SK-N-SH (cell line): ENCODE measurements at regions not wholly inside any gene's neighbourhood (a gene's known extent, or its start where the extent isn't known, plus 50 kb on each side); places are given as distances from the start of the nearest gene placed in this dataset.

ENCODE experiments used
- CTCF ChIA-PET: fragments of 300-600, 350-600 bp; formaldehyde crosslinking; extraction: SDS; loops from one replicate; lab custom pipeline; 2021; lab: Yijun Ruan, JAX
- POLR2A ChIA-PET: fragments of 350-600 bp; sonication (Branson Sonifier 250); formaldehyde crosslinking; extraction: SDS; loops from one replicate; lab custom pipeline; 2020; ENCODE audit warnings: antibody characterized with exemption, inconsistent platforms; lab: Yijun Ruan, JAX
- DNase-seq: peaks from one replicate; pipeline ENCODE4 v3.0.0; 2012
- H2AFZ ChIP-seq: fragments of 200-600 bp; sonication (generic); 2 replicates; pipeline ENCODE4 v1.8.1; 2016; ENCODE audit warnings: antibody characterized with exemption, mild to moderate bottlenecking, low read depth
- H3F3A ChIP-seq: fragments of 200-600 bp; sonication (generic); replicated peaks from 2 replicates; pipeline ENCODE3; 2016; ENCODE audit warnings: antibody characterized with exemption, mild to moderate bottlenecking; ENCODE audit not compliant: insufficient read depth
- H3K27ac ChIP-seq, 2 experiments: fragments of 200-500 bp in 1 of 2; fragments of 200-600 bp in 1 of 2; sonication (Bioruptor generic) in 1 of 2; sonication (generic), shearing (Covaris generic) in 1 of 2; 2 replicates each; pipeline versions ENCODE4 v1.5.1 to v1.6.1; 2014 to 2016; ENCODE audit warnings: low read depth in 2 of 2, inconsistent platforms in 1 of 2, low read length in 1 of 2, mild to moderate bottlenecking in 1 of 2, mixed read lengths in 1 of 2
- H3K27me3 ChIP-seq: fragments of 200-600 bp; sonication (generic), shearing (Covaris generic); 2 replicates; pipeline ENCODE4 v1.6.1; 2016; ENCODE audit warnings: mixed run types; ENCODE audit not compliant: insufficient read depth
- H3K36me3 ChIP-seq, 2 experiments: fragments of 200-500 bp in 1 of 2; fragments of 200-600 bp in 1 of 2; sonication (Bioruptor generic) in 1 of 2; sonication (generic) in 1 of 2; replicated peaks in 1 of 2; 2 replicates each; pipeline versions ENCODE3 to v1.5.1; 2014 to 2016; ENCODE audit warnings: low read length in 1 of 2, mild to moderate bottlenecking in 1 of 2; ENCODE audit not compliant: insufficient read depth in 2 of 2, control insufficient read depth in 1 of 2
- H3K4me1 ChIP-seq, 2 experiments: fragments of 200-500 bp in 1 of 2; fragments of 200-600 bp in 1 of 2; sonication (Bioruptor generic) in 1 of 2; sonication (generic), shearing (Covaris generic) in 1 of 2; 2 replicates each; pipeline versions ENCODE4 v1.5.1 to v1.6.1; 2014 to 2016; ENCODE audit warnings: low read depth in 1 of 2, low read length in 1 of 2, mixed run types in 1 of 2; ENCODE audit not compliant: insufficient read depth in 2 of 2, control insufficient read depth in 1 of 2
- H3K4me2 ChIP-seq: fragments of 200-600 bp; sonication (generic), shearing (Covaris generic); 2 replicates; pipeline ENCODE4 v1.6.1; 2017; ENCODE audit warnings: mixed run types
- H3K4me3 ChIP-seq, 2 experiments: fragments of 200-500 bp in 1 of 2; fragments of 200-600 bp in 1 of 2; sonication (Bioruptor generic) in 1 of 2; sonication (generic), shearing (Covaris generic) in 1 of 2; 2 replicates each; pipeline versions ENCODE4 v1.5.1 to v1.8.1; 2014 to 2016; ENCODE audit warnings: low read depth in 2 of 2, inconsistent platforms in 1 of 2, low read length in 1 of 2, mild to moderate bottlenecking in 1 of 2, mixed read lengths in 1 of 2, moderate library complexity in 1 of 2
- H3K79me2 ChIP-seq: fragments of 200-600 bp; sonication (generic); 2 replicates; pipeline ENCODE4 v1.8.1; 2017; ENCODE audit warnings: mild to moderate bottlenecking; ENCODE audit not compliant: insufficient read depth
- H3K9ac ChIP-seq: fragments of 200-600 bp; sonication (generic); 2 replicates; pipeline ENCODE4 v1.6.1; 2017; ENCODE audit warnings: mixed run types
- H3K9me2 ChIP-seq: fragments of 200-600 bp; sonication (generic); 2 replicates; pipeline ENCODE4 v1.6.1; 2017; ENCODE audit warnings: mixed run types
- H3K9me3 ChIP-seq: fragments of 200-600 bp; sonication (generic); 2 replicates; pipeline ENCODE4 v1.6.1; 2017; ENCODE audit warnings: mixed run types, mild to moderate bottlenecking, moderate library complexity
- H4K20me1 ChIP-seq: fragments of 200-600 bp; sonication (generic); 2 replicates; pipeline ENCODE4 v1.6.1; 2017; ENCODE audit warnings: mild to moderate bottlenecking, mixed run types; ENCODE audit not compliant: insufficient read depth
- CHD2 ChIP-seq: fragments of 150-350 bp; IDR thresholded peaks from 2 replicates; pipeline ENCODE4 v1.6.1; 2018; ENCODE audit warnings: low read length; ENCODE audit not compliant: partially characterized antibody
- ELF1 ChIP-seq: IDR thresholded peaks from 2 replicates; pipeline ENCODE4 v1.4.0; 2012
- EP300 ChIP-seq, 2 experiments: IDR thresholded peaks; 2 replicates each; pipeline versions ENCODE4 v1.4.0 to v1.6.1; 2012; ENCODE audit warnings: borderline replicate concordance in 1 of 2, low read depth in 1 of 2, low read length in 1 of 2
- EZH2phosphoT487 ChIP-seq: fragments of 200-600 bp; sonication (generic); IDR thresholded peaks from 2 replicates; pipeline ENCODE4 v1.6.1; 2017; ENCODE audit warnings: low read depth, mixed run types, mild to moderate bottlenecking, antibody characterized with exemption, moderate library complexity, borderline replicate concordance
- FOXJ3 ChIP-seq: sonication (generic); formaldehyde crosslinking; IDR thresholded peaks from 2 replicates; pipeline ENCODE4 v1.5.1; 2020; ENCODE audit warnings: mild to moderate bottlenecking, missing genetic modification reagents
- FOXM1 ChIP-seq: IDR thresholded peaks from 2 replicates; pipeline ENCODE4 v1.4.0; 2012; ENCODE audit warnings: low read depth, mild to moderate bottlenecking
- GATA2 ChIP-seq: sonication (generic); formaldehyde crosslinking; IDR thresholded peaks from 2 replicates; pipeline ENCODE4 v1.5.0; 2020; ENCODE audit warnings: mild to moderate bottlenecking, missing genetic modification reagents
- JUND ChIP-seq: IDR thresholded peaks from 2 replicates; pipeline ENCODE4 v1.4.0; 2012
- MXI1 ChIP-seq: IDR thresholded peaks from 2 replicates; pipeline ENCODE4 v1.6.1; 2012; ENCODE audit warnings: mild to moderate bottlenecking, low read depth, low read length, improper control_type of control experiment
- NFIC ChIP-seq: IDR thresholded peaks from 2 replicates; pipeline ENCODE4 v1.4.0; 2012; ENCODE audit warnings: borderline replicate concordance
- NRF1 ChIP-seq: IDR thresholded peaks from 2 replicates; pipeline ENCODE4 v1.6.1; 2012; ENCODE audit warnings: low read depth, mild to moderate bottlenecking, low read length
- POLR2AphosphoS5 ChIP-seq: IDR thresholded peaks from 2 replicates; pipeline ENCODE4 v1.6.1; 2012; ENCODE audit warnings: low read depth, low read length
- RCOR1 ChIP-seq: fragments of 150-350 bp; IDR thresholded peaks from 2 replicates; pipeline ENCODE4 v1.6.1; 2017; ENCODE audit warnings: antibody characterized with exemption, low read length
- RFX5 ChIP-seq: IDR thresholded peaks from 2 replicates; pipeline ENCODE4 v1.6.1; 2012; ENCODE audit warnings: mild to moderate bottlenecking, improper control_type of control experiment, low read length
- RXRA ChIP-seq: IDR thresholded peaks from 2 replicates; pipeline ENCODE4 v1.4.0; 2012; ENCODE audit warnings: low read depth, mild to moderate bottlenecking, borderline replicate concordance
- SIN3A ChIP-seq: IDR thresholded peaks from 2 replicates; pipeline ENCODE4 v1.6.1; 2012; ENCODE audit warnings: low read depth, mild to moderate bottlenecking, low read length, moderate library complexity, borderline replicate concordance
- SMC3 ChIP-seq: IDR thresholded peaks from 2 replicates; pipeline ENCODE4 v1.6.1; 2012; ENCODE audit warnings: low read depth, low read length, improper control_type of control experiment
- TCF12 ChIP-seq: IDR thresholded peaks from 2 replicates; pipeline ENCODE4 v1.4.0; 2012
- YY1 ChIP-seq: IDR thresholded peaks from 2 replicates; pipeline ENCODE4 v1.4.0; 2012; ENCODE audit warnings: low read depth, mild to moderate bottlenecking
- WGBS: methylation state at CpG from one replicate; pipeline ENCODE4 v1.1.6; 2017; ENCODE audit warnings: low lambda C conversion rate; 5-methylcytosine and 5-hydroxymethylcytosine counted together
- TF ChIP-seq, protein P1 (sequence below): fragments of 200-600 bp; sonication (generic); IDR thresholded peaks from 2 replicates; pipeline ENCODE4 v1.6.1; 2017; ENCODE audit warnings: antibody characterized with exemption, mild to moderate bottlenecking, moderate library complexity
- TF ChIP-seq, protein P2 (sequence below): IDR thresholded peaks from 2 replicates; pipeline ENCODE4 v1.4.0; 2012; ENCODE audit warnings: low read depth, borderline replicate concordance

DNA sequence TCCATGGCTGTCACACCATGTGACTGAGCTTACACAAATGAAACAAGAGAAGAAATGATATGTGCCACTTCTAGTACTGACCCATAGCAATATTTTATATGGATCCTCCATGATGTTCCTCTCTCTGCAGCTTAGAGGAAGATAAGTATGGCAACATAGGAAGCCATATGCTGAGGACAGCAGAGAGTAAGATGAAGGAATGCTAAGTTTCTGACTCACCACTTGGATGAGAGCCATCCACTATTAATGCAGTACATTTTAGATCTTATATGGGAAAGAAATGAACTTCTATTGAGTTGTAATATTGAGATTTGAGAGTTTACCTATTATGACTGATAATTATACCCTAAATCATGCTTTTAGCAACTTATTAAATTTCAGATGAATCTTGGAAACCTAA lies 386.9 kb upstream of the MAOA start:
- Histone ChIP-seq H3K4me1 (no peaks in the 10 kb centered on the region), H3F3A (no peaks in the 10 kb centered on the region), H3K79me2 (no peaks in the 10 kb centered on the region), H3K4me2 (no peak overlapping the region), H3K36me3 (no peaks in the 10 kb centered on the region), H3K9ac (no peak overlapping the region), H3K9me3 (no peaks in the 10 kb centered on the region)
- CTCF ChIA-PET: no interaction called here
- DNase-seq: no peak
- TF ChIP-seq RCOR1 (no peak), MXI1 (no peak)
- TF ChIP-seq, all 33 proteins: peak for 0
- Histone ChIP-seq H3K4me3 (no peak overlapping the region), H4K20me1 (no peaks in the 10 kb centered on the region), H3K27ac (no peak overlapping the region), H3K9me2 (no peaks in the 10 kb centered on the region), H3K27me3 (no peaks in the 10 kb centered on the region), H2AFZ (no peak overlapping the region)
- POLR2A ChIA-PET: no interaction called here

DNA sequence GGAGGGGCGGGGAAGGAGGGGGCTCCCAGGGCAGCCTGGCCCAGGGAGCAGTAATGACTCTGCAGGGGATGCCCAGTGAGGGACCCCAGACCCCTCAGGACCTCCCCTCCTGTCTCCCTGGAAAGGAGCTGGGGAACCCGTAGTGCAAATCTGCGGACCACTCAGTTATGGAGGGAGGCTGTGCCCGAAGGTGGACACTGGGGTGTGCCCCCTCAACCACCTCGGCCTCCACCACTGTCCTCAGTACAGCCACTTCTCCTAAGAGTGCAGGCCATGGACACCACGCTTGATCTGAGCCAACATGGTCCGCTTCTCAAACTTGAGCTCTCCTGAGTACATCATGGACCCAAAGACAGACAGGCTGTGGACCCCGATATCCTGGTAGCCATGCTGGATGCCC lies 378.2 kb upstream of the MAOA start:
- no peaks in the 10 kb centered on the region for H4K20me1 ChIP-seq
- no peak overlapping the region for H3K27ac ChIP-seq
- H3K4me3 ChIP-seq: no peak overlapping the region
- CTCF ChIA-PET: no interaction called here
- H3K36me3 ChIP-seq: no peaks in the 10 kb centered on the region
- WGBS: 24% methylated on average over 5 of the region's 8 CpGs
- no peaks in the 10 kb centered on the region for H3K9me2 ChIP-seq
- H3K4me1 ChIP-seq: no peaks in the 10 kb centered on the region
- H3K4me2 ChIP-seq: no peak overlapping the region
- H3K9me3 ChIP-seq: no peaks in the 10 kb centered on the region
- H3F3A ChIP-seq: no peaks in the 10 kb centered on the region
- H2AFZ ChIP-seq: no peak overlapping the region
- no peaks in the 10 kb centered on the region for H3K27me3 ChIP-seq
- TF ChIP-seq, protein P1, sequence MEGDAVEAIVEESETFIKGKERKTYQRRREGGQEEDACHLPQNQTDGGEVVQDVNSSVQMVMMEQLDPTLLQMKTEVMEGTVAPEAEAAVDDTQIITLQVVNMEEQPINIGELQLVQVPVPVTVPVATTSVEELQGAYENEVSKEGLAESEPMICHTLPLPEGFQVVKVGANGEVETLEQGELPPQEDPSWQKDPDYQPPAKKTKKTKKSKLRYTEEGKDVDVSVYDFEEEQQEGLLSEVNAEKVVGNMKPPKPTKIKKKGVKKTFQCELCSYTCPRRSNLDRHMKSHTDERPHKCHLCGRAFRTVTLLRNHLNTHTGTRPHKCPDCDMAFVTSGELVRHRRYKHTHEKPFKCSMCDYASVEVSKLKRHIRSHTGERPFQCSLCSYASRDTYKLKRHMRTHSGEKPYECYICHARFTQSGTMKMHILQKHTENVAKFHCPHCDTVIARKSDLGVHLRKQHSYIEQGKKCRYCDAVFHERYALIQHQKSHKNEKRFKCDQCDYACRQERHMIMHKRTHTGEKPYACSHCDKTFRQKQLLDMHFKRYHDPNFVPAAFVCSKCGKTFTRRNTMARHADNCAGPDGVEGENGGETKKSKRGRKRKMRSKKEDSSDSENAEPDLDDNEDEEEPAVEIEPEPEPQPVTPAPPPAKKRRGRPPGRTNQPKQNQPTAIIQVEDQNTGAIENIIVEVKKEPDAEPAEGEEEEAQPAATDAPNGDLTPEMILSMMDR: no peak
- TF ChIP-seq NFIC (no peak), TCF12 (no peak), FOXM1 (no peak), RFX5 (no peak), EZH2phosphoT487 (no peak)
- POLR2A ChIA-PET: no interaction called here
- H3K9ac ChIP-seq: no peak overlapping the region
- no peak for DNase-seq
- H3K79me2 ChIP-seq: no peaks in the 10 kb centered on the region

DNA sequence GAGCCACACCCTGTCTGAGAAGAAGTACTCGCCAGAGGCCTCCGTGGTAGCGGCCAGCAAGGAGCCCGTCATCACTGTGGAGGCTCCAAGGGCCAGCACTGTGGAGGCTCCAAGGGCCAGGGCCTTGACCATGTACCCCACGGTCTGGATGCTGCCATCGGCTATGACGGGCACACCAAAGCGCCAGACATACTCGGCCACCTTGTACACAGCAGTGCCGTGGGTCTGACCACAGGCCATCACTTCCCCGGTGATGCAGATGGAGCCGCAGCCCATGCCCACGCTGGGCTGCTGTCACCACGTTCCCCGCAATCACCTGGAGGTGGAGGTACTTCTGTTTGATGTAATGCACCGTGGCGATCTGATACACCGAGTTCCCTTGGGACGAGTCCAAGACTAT lies 377.7 kb upstream of the MAOA start:
- no peak overlapping the region for H3K9ac ChIP-seq
- no peaks in the 10 kb centered on the region for H3K27me3 ChIP-seq
- H3K4me1 ChIP-seq: no peaks in the 10 kb centered on the region
- no peaks in the 10 kb centered on the region for H3F3A ChIP-seq
- no peak overlapping the region for H3K27ac ChIP-seq
- H3K79me2 ChIP-seq: no peaks in the 10 kb centered on the region
- DNase-seq: no peak
- no peak overlapping the region for H3K4me3 ChIP-seq
- no peaks in the 10 kb centered on the region for H4K20me1 ChIP-seq
- H3K9me2 ChIP-seq: no peaks in the 10 kb centered on the region
- ChIA-PET CTCF (no interaction called here), POLR2A (no interaction called here)
- H2AFZ ChIP-seq: no peak overlapping the region
- no peaks in the 10 kb centered on the region for H3K36me3 ChIP-seq
- no peaks in the 10 kb centered on the region for H3K9me3 ChIP-seq
- H3K4me2 ChIP-seq: no peak overlapping the region
- WGBS: 32% methylated on average over 3 of the region's 19 CpGs
- TF ChIP-seq EP300 (IDR thresholded peaks at IDR 0.05; ENCODE audit: borderline replicate concordance in 1 of 2, low read depth in 1 of 2, low read length in 1 of 2) (no peak), SMC3 (no peak), FOXJ3 (CRISPR knock-in tag) (no peak), SIN3A (no peak), GATA2 (CRISPR knock-in tag) (no peak), ELF1 (no peak), RXRA (no peak), NRF1 (no peak), YY1 (no peak), POLR2AphosphoS5 (no peak), RCOR1 (no peak), JUND (no peak), RFX5 (no peak), CHD2 (no peak)
- TF ChIP-seq, protein P2, sequence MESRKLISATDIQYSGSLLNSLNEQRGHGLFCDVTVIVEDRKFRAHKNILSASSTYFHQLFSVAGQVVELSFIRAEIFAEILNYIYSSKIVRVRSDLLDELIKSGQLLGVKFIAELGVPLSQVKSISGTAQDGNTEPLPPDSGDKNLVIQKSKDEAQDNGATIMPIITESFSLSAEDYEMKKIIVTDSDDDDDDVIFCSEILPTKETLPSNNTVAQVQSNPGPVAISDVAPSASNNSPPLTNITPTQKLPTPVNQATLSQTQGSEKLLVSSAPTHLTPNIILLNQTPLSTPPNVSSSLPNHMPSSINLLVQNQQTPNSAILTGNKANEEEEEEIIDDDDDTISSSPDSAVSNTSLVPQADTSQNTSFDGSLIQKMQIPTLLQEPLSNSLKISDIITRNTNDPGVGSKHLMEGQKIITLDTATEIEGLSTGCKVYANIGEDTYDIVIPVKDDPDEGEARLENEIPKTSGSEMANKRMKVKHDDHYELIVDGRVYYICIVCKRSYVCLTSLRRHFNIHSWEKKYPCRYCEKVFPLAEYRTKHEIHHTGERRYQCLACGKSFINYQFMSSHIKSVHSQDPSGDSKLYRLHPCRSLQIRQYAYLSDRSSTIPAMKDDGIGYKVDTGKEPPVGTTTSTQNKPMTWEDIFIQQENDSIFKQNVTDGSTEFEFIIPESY: no peak
